Neutrophil (primary cell): ENCODE measurements at regions not wholly inside any gene's neighbourhood (a gene's known extent, or its start where the extent isn't known, plus 50 kb on each side); places are given as distances from the start of the nearest gene placed in this dataset.

Experiments
- H3K27ac ChIP-seq: fragments of 200-600 bp; sonication (generic); 2 replicates; pipeline ENCODE4 v1.5.1; 2016; ENCODE audit warnings: mild to moderate bottlenecking, moderate library complexity
- H3K27me3 ChIP-seq: fragments of 200-600 bp; sonication (generic); 2 replicates; pipeline ENCODE4 v1.6.0; 2016; ENCODE audit warnings: mild to moderate bottlenecking
- H3K36me3 ChIP-seq: fragments of 200-600 bp; sonication (generic); 2 replicates; pipeline ENCODE4 v1.5.1; 2017
- H3K4me1 ChIP-seq, 2 experiments: fragments of 200-600 bp in 1 of 2; sonication (generic) in 1 of 2; 1 replicate in 1 of 2; 2 replicates in 1 of 2; pipeline versions ENCODE4 v1.5.1 to v1.6.1; 2013 to 2016; ENCODE audit warnings: low read depth in 1 of 2, low read length in 1 of 2, mild to moderate bottlenecking in 1 of 2, moderate library complexity in 1 of 2; ENCODE audit not compliant: control insufficient read depth in 1 of 2, insufficient read depth in 1 of 2
- H3K4me3 ChIP-seq, 2 experiments: fragments of 200-600 bp in 1 of 2; sonication (generic) in 1 of 2; 1 replicate in 1 of 2; 2 replicates in 1 of 2; pipeline ENCODE4 v1.5.1; 2013 to 2016; ENCODE audit warnings: low read depth in 1 of 2, low read length in 1 of 2, mild to moderate bottlenecking in 1 of 2, moderate library complexity in 1 of 2
- H3K9me3 ChIP-seq: fragments of 200-600 bp; sonication (generic); 2 replicates; pipeline ENCODE4 v1.5.1; 2016
- CTCF ChIP-seq: fragments of 200-600 bp; sonication (generic); IDR thresholded peaks from 2 replicates; pipeline ENCODE4 v1.5.1; 2016; ENCODE audit warnings: antibody characterized with exemption

- no peak for TF ChIP-seq CTCF
- Histone ChIP-seq H3K36me3 (no peaks in the 10 kb centered on the region), H3K4me1 (no peaks in the 10 kb centered on the region), H3K27ac (no peak overlapping the region), H3K4me3 (no peak overlapping the region), H3K9me3 (no peaks in the 10 kb centered on the region), H3K27me3 (no peaks in the 10 kb centered on the region)
Observed at GRCh38 chr18:44543387-44543786, 137.3 kb upstream of the SETBP1 start.

GRCh38 chr18:44545359-44545985 lies 135.2 kb upstream of the SETBP1 start:
- TF ChIP-seq CTCF = no peak
- Histone ChIP-seq H3K4me3 (no peak overlapping the region), H3K9me3 (no peaks in the 10 kb centered on the region), H3K4me1 (no peaks in the 10 kb centered on the region), H3K36me3 (no peaks in the 10 kb centered on the region), H3K27ac (no peak overlapping the region), H3K27me3 (no peaks in the 10 kb centered on the region)

GRCh38 chr18:44546954-44547353 lies 133.7 kb upstream of the SETBP1 start:
- no peak for TF ChIP-seq CTCF
- Histone ChIP-seq H3K4me3 (no peak overlapping the region), H3K9me3 (no peaks in the 10 kb centered on the region), H3K27ac (no peak overlapping the region), H3K27me3 (no peaks in the 10 kb centered on the region), H3K36me3 (no peaks in the 10 kb centered on the region), H3K4me1 (no peaks in the 10 kb centered on the region)

GRCh38 chr18:44548291-44549221 lies 132.1 kb upstream of the SETBP1 start:
- H3K27ac ChIP-seq = no peak overlapping the region
- no peaks in the 10 kb centered on the region for H3K4me1 ChIP-seq

GRCh38 chr18:44552706-44553105 lies 128.0 kb upstream of the SETBP1 start:
- Histone ChIP-seq H3K27me3 (no peaks in the 10 kb centered on the region), H3K27ac (no peak overlapping the region), H3K9me3 (no peaks in the 10 kb centered on the region), H3K4me1 (no peaks in the 10 kb centered on the region), H3K4me3 (no peak overlapping the region), H3K36me3 (no peaks in the 10 kb centered on the region)
- TF ChIP-seq CTCF = no peak

More at GRCh38 chr18:44548291-44549221, 132.1 kb upstream of the SETBP1 start:
- TF ChIP-seq CTCF = no peak
- H3K9me3 ChIP-seq = no peaks in the 10 kb centered on the region
- H3K27me3 ChIP-seq = no peaks in the 10 kb centered on the region
- H3K4me3 ChIP-seq = no peak overlapping the region
- no peaks in the 10 kb centered on the region for H3K36me3 ChIP-seq
